ENCODE measurements at regions not wholly inside any gene's neighbourhood (a gene's known extent, or its start where the extent isn't known, plus 50 kb on each side); places are given as distances from the start of the nearest gene placed in this dataset.
A peak's percentile ranks its signal among the peaks of the same experiment; 100 is the strongest.

GRCh38 chr10:80697926-80698325 lies 160.2 kb downstream of the SH2D4B start:
- Histone ChIP-seq H3K36me3 (ENCODE audit: control insufficient read depth in 2 of 2, insufficient read depth in 2 of 2, low read length in 1 of 2) (no peaks in the 10 kb centered on the region), H3K4me3 (ENCODE audit: low read length in 2 of 2) (no peak overlapping the region), H3K27me3 (ENCODE audit: control insufficient read depth in 2 of 2, insufficient read depth in 1 of 2, low read length in 1 of 2) (peaks cover 0 to 3% of the 10 kb centered on the region in 2 donors), H3K4me1 (ENCODE audit: control insufficient read depth in 2 of 2, insufficient read depth in 2 of 2, low read length in 2 of 2) (no peaks in the 10 kb centered on the region), H3K9me3 (ENCODE audit: control insufficient read depth in 2 of 2, insufficient read depth in 1 of 2, low read length in 1 of 2) (no peaks in the 10 kb centered on the region), H3K27ac (ENCODE audit: low read depth in 1 of 2, low read length in 1 of 2) (no peak overlapping the region)
- WGBS: 94% methylated on average over 2 of the region's 2 CpGs
- no peak for DNase-seq (ENCODE audit: low read depth in 6 of 9, low spot score in 9 of 9)

GRCh38 chr10:80699602-80700039 lies 161.9 kb downstream of the SH2D4B start:
- no peaks in the 10 kb centered on the region for H3K9me3 ChIP-seq (ENCODE audit: control insufficient read depth in 2 of 2, insufficient read depth in 1 of 2, low read length in 1 of 2)
- no peaks in the 10 kb centered on the region for H3K4me1 ChIP-seq (ENCODE audit: control insufficient read depth in 2 of 2, insufficient read depth in 2 of 2, low read length in 2 of 2)
- H3K27ac ChIP-seq (ENCODE audit: low read depth in 1 of 2, low read length in 1 of 2): no peak overlapping the region
- peaks cover 0 to 3% of the 10 kb centered on the region in 2 donors for H3K27me3 ChIP-seq (ENCODE audit: control insufficient read depth in 2 of 2, insufficient read depth in 1 of 2, low read length in 1 of 2)
- H3K36me3 ChIP-seq (ENCODE audit: control insufficient read depth in 2 of 2, insufficient read depth in 2 of 2, low read length in 1 of 2): no peaks in the 10 kb centered on the region
- 24% methylated on average over 14 of the region's 14 CpGs for WGBS
- no peak overlapping the region for H3K4me3 ChIP-seq (ENCODE audit: low read length in 2 of 2)
- peak in 8 of 9 donors; percentile 6 to 62 (median 30) for DNase-seq (ENCODE audit: low read depth in 6 of 9, low spot score in 9 of 9)

- Histone ChIP-seq H3K27ac (ENCODE audit: low read depth in 1 of 2, low read length in 1 of 2) (no peak overlapping the region), H3K4me3 (ENCODE audit: low read length in 2 of 2) (no peak overlapping the region), H3K4me1 (ENCODE audit: control insufficient read depth in 2 of 2, insufficient read depth in 2 of 2, low read length in 2 of 2) (no peaks in the 10 kb centered on the region), H3K9me3 (ENCODE audit: control insufficient read depth in 2 of 2, insufficient read depth in 1 of 2, low read length in 1 of 2) (no peaks in the 10 kb centered on the region), H3K36me3 (ENCODE audit: control insufficient read depth in 2 of 2, insufficient read depth in 2 of 2, low read length in 1 of 2) (no peaks in the 10 kb centered on the region), H3K27me3 (ENCODE audit: control insufficient read depth in 2 of 2, insufficient read depth in 1 of 2, low read length in 1 of 2) (peaks cover 0 to 3% of the 10 kb centered on the region in 2 donors)
- 95% methylated on average over 3 of the region's 3 CpGs for WGBS
- no peak for DNase-seq (ENCODE audit: low read depth in 6 of 9, low spot score in 9 of 9)
Observed at GRCh38 chr10:80700252-80700651, 162.6 kb downstream of the SH2D4B start.

GRCh38 chr10:80700760-80701444 lies 163.2 kb downstream of the SH2D4B start:
- H3K4me3 ChIP-seq (ENCODE audit: low read length in 2 of 2): no peak overlapping the region
- no peaks in the 10 kb centered on the region for H3K36me3 ChIP-seq (ENCODE audit: control insufficient read depth in 2 of 2, insufficient read depth in 2 of 2, low read length in 1 of 2)
- H3K27me3 ChIP-seq (ENCODE audit: control insufficient read depth in 2 of 2, insufficient read depth in 1 of 2, low read length in 1 of 2): peaks cover 0 to 3% of the 10 kb centered on the region in 2 donors
- H3K4me1 ChIP-seq (ENCODE audit: control insufficient read depth in 2 of 2, insufficient read depth in 2 of 2, low read length in 2 of 2): no peaks in the 10 kb centered on the region
- H3K27ac ChIP-seq (ENCODE audit: low read depth in 1 of 2, low read length in 1 of 2): no peak overlapping the region
- WGBS: 90% methylated on average over 8 of the region's 8 CpGs
- no peaks in the 10 kb centered on the region for H3K9me3 ChIP-seq (ENCODE audit: control insufficient read depth in 2 of 2, insufficient read depth in 1 of 2, low read length in 1 of 2)
- DNase-seq (ENCODE audit: low read depth in 6 of 9, low spot score in 9 of 9): no peak

GRCh38 chr10:80701706-80702105 lies 164.0 kb downstream of the SH2D4B start:
- H3K27ac ChIP-seq (ENCODE audit: low read depth in 1 of 2, low read length in 1 of 2): no peak overlapping the region
- H3K4me1 ChIP-seq (ENCODE audit: control insufficient read depth in 2 of 2, insufficient read depth in 2 of 2, low read length in 2 of 2): no peaks in the 10 kb centered on the region
- no peaks in the 10 kb centered on the region for H3K9me3 ChIP-seq (ENCODE audit: control insufficient read depth in 2 of 2, insufficient read depth in 1 of 2, low read length in 1 of 2)
- H3K27me3 ChIP-seq (ENCODE audit: control insufficient read depth in 2 of 2, insufficient read depth in 1 of 2, low read length in 1 of 2): peaks cover 0 to 3% of the 10 kb centered on the region in 2 donors
- WGBS: 90% methylated on average over 2 of the region's 2 CpGs
- no peak overlapping the region for H3K4me3 ChIP-seq (ENCODE audit: low read length in 2 of 2)
- no peak for DNase-seq (ENCODE audit: low read depth in 6 of 9, low spot score in 9 of 9)
- no peaks in the 10 kb centered on the region for H3K36me3 ChIP-seq (ENCODE audit: control insufficient read depth in 2 of 2, insufficient read depth in 2 of 2, low read length in 1 of 2)

- H3K36me3 ChIP-seq (ENCODE audit: control insufficient read depth in 2 of 2, insufficient read depth in 2 of 2, low read length in 1 of 2): no peaks in the 10 kb centered on the region
- WGBS: 89% methylated on average over 6 of the region's 6 CpGs
- H3K27me3 ChIP-seq (ENCODE audit: control insufficient read depth in 2 of 2, insufficient read depth in 1 of 2, low read length in 1 of 2): peaks cover 0 to 3% of the 10 kb centered on the region in 2 donors
- H3K9me3 ChIP-seq (ENCODE audit: control insufficient read depth in 2 of 2, insufficient read depth in 1 of 2, low read length in 1 of 2): no peaks in the 10 kb centered on the region
- no peak overlapping the region for H3K27ac ChIP-seq (ENCODE audit: low read depth in 1 of 2, low read length in 1 of 2)
- DNase-seq (ENCODE audit: low read depth in 6 of 9, low spot score in 9 of 9): no peak
- H3K4me1 ChIP-seq (ENCODE audit: control insufficient read depth in 2 of 2, insufficient read depth in 2 of 2, low read length in 2 of 2): no peaks in the 10 kb centered on the region
- no peak overlapping the region for H3K4me3 ChIP-seq (ENCODE audit: low read length in 2 of 2)
Observed at GRCh38 chr10:80702143-80702542, 164.4 kb downstream of the SH2D4B start.

- Histone ChIP-seq H3K4me3 (ENCODE audit: low read length in 2 of 2) (no peak overlapping the region), H3K9me3 (ENCODE audit: control insufficient read depth in 2 of 2, insufficient read depth in 1 of 2, low read length in 1 of 2) (no peaks in the 10 kb centered on the region), H3K4me1 (ENCODE audit: control insufficient read depth in 2 of 2, insufficient read depth in 2 of 2, low read length in 2 of 2) (no peaks in the 10 kb centered on the region), H3K27me3 (ENCODE audit: control insufficient read depth in 2 of 2, insufficient read depth in 1 of 2, low read length in 1 of 2) (no peaks in the 10 kb centered on the region), H3K36me3 (ENCODE audit: control insufficient read depth in 2 of 2, insufficient read depth in 2 of 2, low read length in 1 of 2) (no peaks in the 10 kb centered on the region), H3K27ac (ENCODE audit: low read depth in 1 of 2, low read length in 1 of 2) (no peak overlapping the region)
- no peak for DNase-seq (ENCODE audit: low read depth in 6 of 9, low spot score in 9 of 9)
Observed at GRCh38 chr10:80705899-80706298, 168.2 kb downstream of the SH2D4B start.

GRCh38 chr10:80708185-80708584 lies 170.5 kb downstream of the SH2D4B start:
- 91% methylated on average over 2 of the region's 2 CpGs for WGBS
- Histone ChIP-seq H3K27ac (ENCODE audit: low read depth in 1 of 2, low read length in 1 of 2) (no peak overlapping the region), H3K4me3 (ENCODE audit: low read length in 2 of 2) (no peak overlapping the region), H3K4me1 (ENCODE audit: control insufficient read depth in 2 of 2, insufficient read depth in 2 of 2, low read length in 2 of 2) (no peaks in the 10 kb centered on the region), H3K9me3 (ENCODE audit: control insufficient read depth in 2 of 2, insufficient read depth in 1 of 2, low read length in 1 of 2) (no peaks in the 10 kb centered on the region), H3K36me3 (ENCODE audit: control insufficient read depth in 2 of 2, insufficient read depth in 2 of 2, low read length in 1 of 2) (no peaks in the 10 kb centered on the region), H3K27me3 (ENCODE audit: control insufficient read depth in 2 of 2, insufficient read depth in 1 of 2, low read length in 1 of 2) (no peaks in the 10 kb centered on the region)
- no peak for DNase-seq (ENCODE audit: low read depth in 6 of 9, low spot score in 9 of 9)

GRCh38 chr10:80708808-80709207 lies 171.1 kb downstream of the SH2D4B start:
- Histone ChIP-seq H3K27me3 (ENCODE audit: control insufficient read depth in 2 of 2, insufficient read depth in 1 of 2, low read length in 1 of 2) (no peaks in the 10 kb centered on the region), H3K9me3 (ENCODE audit: control insufficient read depth in 2 of 2, insufficient read depth in 1 of 2, low read length in 1 of 2) (no peaks in the 10 kb centered on the region), H3K4me1 (ENCODE audit: control insufficient read depth in 2 of 2, insufficient read depth in 2 of 2, low read length in 2 of 2) (no peaks in the 10 kb centered on the region), H3K36me3 (ENCODE audit: control insufficient read depth in 2 of 2, insufficient read depth in 2 of 2, low read length in 1 of 2) (no peaks in the 10 kb centered on the region), H3K4me3 (ENCODE audit: low read length in 2 of 2) (no peak overlapping the region), H3K27ac (ENCODE audit: low read depth in 1 of 2, low read length in 1 of 2) (no peak overlapping the region)
- 96% methylated on average over 1 of the region's 1 CpG for WGBS
- DNase-seq (ENCODE audit: low read depth in 6 of 9, low spot score in 9 of 9): no peak
